HG02970 (cell line): ENCODE measurements at regions not wholly inside any gene's neighbourhood (a gene's known extent, or its start where the extent isn't known, plus 50 kb on each side); places are given as distances from the start of the nearest gene placed in this dataset.

ENCODE experiments used
- ATAC-seq: cut with Tn5 transposase; IDR thresholded peaks from one replicate; pipeline ENCODE4 v1.9.1; 2021; ENCODE audit warnings: mild to moderate bottlenecking, moderate library complexity, moderate number of reproducible peaks; ENCODE audit not compliant: unreplicated experiment, low FRiP score

- ATAC-seq: no peak
Measured at GRCh38 chr2:13916066-13916465, 716.5 kb upstream of the LRATD1 start.

- no peak for ATAC-seq
Measured at GRCh38 chr2:13917958-13918357, 714.6 kb upstream of the LRATD1 start.

- ATAC-seq: no peak
Measured at GRCh38 chr2:13919981-13920382, 712.5 kb upstream of the LRATD1 start.

- no peak for ATAC-seq
Measured at GRCh38 chr2:13921245-13921644, 711.3 kb upstream of the LRATD1 start.

GRCh38 chr2:13923823-13924222 is 708.7 kb upstream of the LRATD1 start:
- ATAC-seq: no peak

GRCh38 chr2:13942111-13942510 is 690.4 kb upstream of the LRATD1 start:
- ATAC-seq: no peak

GRCh38 chr2:13950761-13951160 is 681.8 kb upstream of the LRATD1 start:
- no peak for ATAC-seq

GRCh38 chr2:13968811-13969210 is 663.7 kb upstream of the LRATD1 start:
- no peak for ATAC-seq

GRCh38 chr2:13986119-13986720 is 646.3 kb upstream of the LRATD1 start:
- no peak for ATAC-seq

GRCh38 chr2:13996527-13996926 is 636.0 kb upstream of the LRATD1 start:
- ATAC-seq: no peak

- ATAC-seq: no peak
Measured at GRCh38 chr2:14011190-14011589, 621.3 kb upstream of the LRATD1 start.

- no peak for ATAC-seq
Measured at GRCh38 chr2:14015113-14015630, 617.3 kb upstream of the LRATD1 start.

- no peak for ATAC-seq
Measured at GRCh38 chr2:14016289-14016955, 616.1 kb upstream of the LRATD1 start.

GRCh38 chr2:14018620-14019019 is 613.9 kb upstream of the LRATD1 start:
- no peak for ATAC-seq

GRCh38 chr2:14023558-14023957 is 609.0 kb upstream of the LRATD1 start:
- no peak for ATAC-seq

- ATAC-seq: no peak
Measured at GRCh38 chr2:14039134-14039533, 593.4 kb upstream of the LRATD1 start.

- ATAC-seq: no peak
Measured at GRCh38 chr2:14047491-14047890, 585.0 kb upstream of the LRATD1 start.

GRCh38 chr2:14051401-14051800 is 581.1 kb upstream of the LRATD1 start:
- no peak for ATAC-seq

- no peak for ATAC-seq
Measured at GRCh38 chr2:14053105-14053504, 579.4 kb upstream of the LRATD1 start.

- ATAC-seq: no peak
Measured at GRCh38 chr2:14064346-14064745, 568.2 kb upstream of the LRATD1 start.

- ATAC-seq: no peak
Measured at GRCh38 chr2:14072338-14072737, 560.2 kb upstream of the LRATD1 start.

- ATAC-seq: no peak
Measured at GRCh38 chr2:14074691-14075090, 557.8 kb upstream of the LRATD1 start.
